Peyer's patch (tissue), 4 donors: ENCODE measurements at regions not wholly inside any gene's neighbourhood (a gene's known extent, or its start where the extent isn't known, plus 50 kb on each side); places are given as distances from the start of the nearest gene placed in this dataset.
"Not testable (repeated sequence)": the region's sequence is repeated elsewhere in the genome, so short reads cannot be mapped to it uniquely, and the experiment has no call there.

Experiments
- DNase-seq, 3 donors: peaks; one replicate each; pipeline ENCODE4 v3.0.0-alpha.2; 2017 to 2019
- H3K27ac ChIP-seq, 4 donors: fragments of 200-600 bp; sonication (generic); one replicate each; pipeline ENCODE4 v1.5.1; 2016 to 2019
- H3K27me3 ChIP-seq, 2 donors: fragments of 200-600 bp; sonication (generic); one replicate each; pipeline ENCODE4 v1.5.1; 2019
- H3K36me3 ChIP-seq, 3 donors: fragments of 200-600 bp; sonication (generic); one replicate each; pipeline ENCODE4 v1.5.1; 2016 to 2019
- H3K4me1 ChIP-seq, 4 donors: fragments of 200-600 bp; sonication (generic); one replicate each; pipeline ENCODE4 v1.5.1; 2016 to 2019
- H3K4me3 ChIP-seq, 4 donors: fragments of 200-600 bp; sonication (generic); 1 replicate in 3 of 4; 2 replicates in 1 of 4; pipeline ENCODE4 v1.5.1; 2016 to 2019; ENCODE audit warnings: mild to moderate bottlenecking in 1 of 4
- H3K9me3 ChIP-seq, 4 donors: fragments of 200-600 bp; sonication (generic); one replicate each; pipeline ENCODE4 v1.5.1; 2016 to 2019; ENCODE audit warnings: mild to moderate bottlenecking in 1 of 4
- CTCF ChIP-seq, 6 experiments: fragments of 450-650 bp in 4 of 6; fragments of 200-600 bp in 2 of 6; sonication (generic) in 1 of 6; IDR thresholded peaks; one replicate each; pipeline ENCODE4 v1.5.1; 2017 to 2019; ENCODE audit warnings: antibody characterized with exemption in 6 of 6, mild to moderate bottlenecking in 3 of 6, moderate library complexity in 1 of 6
- POLR2A ChIP-seq, 2 donors: fragments of 450-650 bp; IDR thresholded peaks; one replicate each; pipeline ENCODE4 v1.5.1; 2017; ENCODE audit warnings: antibody characterized with exemption in 2 of 2, mild to moderate bottlenecking in 2 of 2, moderate library complexity in 2 of 2

- Histone ChIP-seq H3K9me3 (no peaks in the 10 kb centered on the region), H3K4me1 (no peaks in the 10 kb centered on the region), H3K36me3 (no peaks in the 10 kb centered on the region), H3K27me3 (no peaks in the 10 kb centered on the region), H3K4me3 (no peak overlapping the region), H3K27ac (no peak overlapping the region)
- DNase-seq, result no peak
- TF ChIP-seq CTCF (IDR thresholded peaks at IDR 0.05) (no peak), POLR2A (IDR thresholded peaks at IDR 0.05) (no peak)
Observed at GRCh38 chr3:145906755-145907154, 254.2 kb downstream of the PLOD2 start.

GRCh38 chr3:145911016-145911415 lies 250.0 kb downstream of the PLOD2 start:
- Histone ChIP-seq H3K4me3 (no peak overlapping the region), H3K27me3 (no peaks in the 10 kb centered on the region), H3K36me3 (no peaks in the 10 kb centered on the region), H3K4me1 (no peaks in the 10 kb centered on the region), H3K9me3 (no peaks in the 10 kb centered on the region), H3K27ac (no peak overlapping the region)
- TF ChIP-seq CTCF (IDR thresholded peaks at IDR 0.05), result no peak
- TF ChIP-seq POLR2A (IDR thresholded peaks at IDR 0.05), result no peak
- no peak for DNase-seq

DNA sequence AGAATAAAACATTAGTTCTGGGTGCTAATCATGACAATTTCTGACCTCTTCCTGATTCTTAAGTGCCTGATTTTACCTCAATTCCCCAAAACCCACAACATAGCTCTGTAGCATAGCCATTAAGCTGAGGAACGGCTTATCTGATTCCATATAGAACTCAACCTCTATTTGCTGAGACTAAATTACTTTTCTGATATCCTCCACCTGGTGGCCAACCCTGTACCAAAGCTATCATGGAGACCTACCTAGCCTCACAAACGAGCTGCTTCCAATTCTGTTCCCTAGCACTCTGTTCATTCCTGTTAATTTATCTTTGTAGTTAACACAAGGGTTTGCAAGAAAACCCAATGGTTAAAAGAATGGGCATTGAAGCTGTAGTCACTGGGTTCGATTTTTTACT lies 245.2 kb downstream of the PLOD2 start:
- no peak for DNase-seq
- TF ChIP-seq CTCF (IDR thresholded peaks at IDR 0.05) (no peak), POLR2A (IDR thresholded peaks at IDR 0.05) (no peak)
- Histone ChIP-seq H3K27me3 (no peaks in the 10 kb centered on the region), H3K4me3 (no peak overlapping the region), H3K9me3 (no peaks in the 10 kb centered on the region), H3K36me3 (no peaks in the 10 kb centered on the region), H3K27ac (no peak overlapping the region), H3K4me1 (no peaks in the 10 kb centered on the region)

- H3K36me3 ChIP-seq, H3K27ac ChIP-seq, H3K4me3 ChIP-seq, H3K4me1 ChIP-seq, H3K27me3 ChIP-seq, DNase-seq, H3K9me3 ChIP-seq: not testable (repeated sequence)
Observed at GRCh38 chr3:145927736-145928135, 233.2 kb downstream of the PLOD2 start.

DNA sequence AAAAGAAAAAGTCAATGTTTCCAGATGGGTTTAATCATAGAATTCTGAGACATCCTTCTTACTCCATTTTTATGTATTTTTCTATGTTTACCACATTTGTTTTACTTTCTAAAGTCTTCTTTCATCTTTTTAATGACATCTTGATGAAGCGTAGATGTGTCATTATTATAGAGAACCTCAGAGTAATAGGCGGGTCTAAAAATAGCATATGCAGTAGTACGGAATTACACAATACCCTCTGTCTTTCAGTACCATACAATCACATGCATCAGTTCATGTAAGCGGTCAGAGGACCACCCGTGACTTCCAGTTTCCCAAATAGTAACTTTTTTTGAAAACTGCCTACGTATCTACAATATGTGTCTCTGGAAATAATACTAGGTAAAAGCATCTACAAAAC lies 224.0 kb downstream of the PLOD2 start:
- DNase-seq, result no peak
- Histone ChIP-seq H3K9me3 (no peaks in the 10 kb centered on the region), H3K4me1 (no peaks in the 10 kb centered on the region), H3K36me3 (no peaks in the 10 kb centered on the region), H3K27me3 (no peaks in the 10 kb centered on the region), H3K27ac (no peak overlapping the region), H3K4me3 (no peak overlapping the region)
- no peak for TF ChIP-seq POLR2A (IDR thresholded peaks at IDR 0.05)
- no peak for TF ChIP-seq CTCF (IDR thresholded peaks at IDR 0.05)

DNA sequence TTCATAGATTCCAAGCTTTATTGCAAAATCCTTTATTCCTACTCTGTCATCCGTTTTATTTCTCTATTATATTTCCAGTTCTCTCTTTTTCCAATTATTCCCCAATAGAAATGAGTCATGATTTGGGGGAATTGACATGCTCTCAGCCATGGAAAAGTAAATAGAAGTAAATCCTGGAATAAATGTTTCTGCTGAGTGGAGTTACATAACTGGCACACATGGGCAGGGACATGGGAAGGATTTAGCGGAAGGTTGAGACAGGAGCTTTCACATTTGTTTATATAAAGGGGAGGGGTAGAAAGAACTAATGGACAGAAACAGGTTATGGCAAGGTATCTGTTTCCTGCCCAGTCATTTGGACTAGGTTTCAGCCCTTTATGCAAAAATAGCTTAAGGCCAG lies 221.6 kb downstream of the PLOD2 start:
- Histone ChIP-seq H3K4me3 (no peak overlapping the region), H3K9me3 (no peaks in the 10 kb centered on the region), H3K4me1 (no peaks in the 10 kb centered on the region), H3K27ac (no peak overlapping the region), H3K36me3 (no peaks in the 10 kb centered on the region), H3K27me3 (no peaks in the 10 kb centered on the region)
- DNase-seq, result no peak
- TF ChIP-seq CTCF (IDR thresholded peaks at IDR 0.05) (no peak), POLR2A (IDR thresholded peaks at IDR 0.05) (no peak)
